HAP-1 (cell line): ENCODE measurements at regions not wholly inside any gene's neighbourhood (a gene's known extent, or its start where the extent isn't known, plus 50 kb on each side); places are given as distances from the start of the nearest gene placed in this dataset.

ENCODE experiments used
- DNase-seq, 2 experiments: peaks; one replicate each; pipeline ENCODE4 v3.0.0-alpha.2; 2016 to 2020; ENCODE audit warnings: low spot score in 2 of 2
- H3K27me3 ChIP-seq: fragments of 250-450 bp; sonication (Bioruptor Pico); 2 replicates; pipeline ENCODE4 v1.5.1; 2020; ENCODE audit warnings: low read depth, mild to moderate bottlenecking, moderate library complexity
- H3K36me3 ChIP-seq: fragments of 250-450 bp; sonication (Bioruptor Pico); replicated peaks from 2 replicates; pipeline ENCODE4 v1.5.1; 2020; ENCODE audit warnings: mild to moderate bottlenecking
- H3K4me1 ChIP-seq: fragments of 250-450 bp; sonication (Bioruptor Pico); 2 replicates; pipeline ENCODE4 v1.5.1; 2020; ENCODE audit warnings: mild to moderate bottlenecking
- H3K4me3 ChIP-seq: fragments of 250-450 bp; sonication (Bioruptor Pico); 2 replicates; pipeline ENCODE4 v1.5.1; 2020; ENCODE audit warnings: mild to moderate bottlenecking, moderate library complexity
- H3K9me3 ChIP-seq: fragments of 250-450 bp; sonication (Bioruptor Pico); 2 replicates; pipeline ENCODE4 v1.5.1; 2020; ENCODE audit warnings: mild to moderate bottlenecking, moderate library complexity
- in situ Hi-C: fragments of 300-500 bp; cut with MboI; formaldehyde crosslinking; loops from 3 replicates; pipeline ENCODE4 v1.14.3; 2020; ENCODE audit warnings: low sequenced_read_pairs, inconsistent platforms, mixed read lengths

- in situ Hi-C loops = no loop called here
- no peak for DNase-seq
- Histone ChIP-seq H3K27me3 (peaks cover 15% of the 10 kb centered on the region), H3K4me1 (peaks cover 4% of the 10 kb centered on the region), H3K36me3 (no peaks in the 10 kb centered on the region), H3K4me3 (no peak overlapping the region), H3K9me3 (no peaks in the 10 kb centered on the region; the same call in 1 of the 2 replicates)
These were observed 53.6 kb upstream of the ITGA6 start for GRCh38 chr2:172373766-172374165.

GRCh38 chr2:172374318-172375240, 52.8 kb upstream of the ITGA6 start:
- H3K4me3 ChIP-seq = no peak overlapping the region
- H3K9me3 ChIP-seq = no peaks in the 10 kb centered on the region; the same call in 1 of the 2 replicates
- H3K4me1 ChIP-seq = peaks cover 4% of the 10 kb centered on the region
- in situ Hi-C loops = no loop called here
- no peaks in the 10 kb centered on the region for H3K36me3 ChIP-seq
- H3K27me3 ChIP-seq = peaks cover 15% of the 10 kb centered on the region
- DNase-seq = no peak

GRCh38 chr2:172375251-172375650, 52.1 kb upstream of the ITGA6 start:
- Histone ChIP-seq H3K4me3 (no peak overlapping the region), H3K36me3 (no peaks in the 10 kb centered on the region), H3K9me3 (0 out of 2 replicates have a peak, but pooled peaks cover 2% of the 10 kb centered on the region), H3K27me3 (peaks cover 15% of the 10 kb centered on the region), H3K4me1 (peaks cover 4% of the 10 kb centered on the region)
- DNase-seq = no peak
- in situ Hi-C loops = no loop called here

GRCh38 chr2:172376016-172376415, 51.4 kb upstream of the ITGA6 start:
- no peaks in the 10 kb centered on the region for H3K36me3 ChIP-seq
- H3K4me3 ChIP-seq = no peak overlapping the region
- no peak for DNase-seq
- in situ Hi-C loops = no loop called here
- peaks cover 15% of the 10 kb centered on the region for H3K27me3 ChIP-seq
- peaks cover 6% of the 10 kb centered on the region for H3K4me1 ChIP-seq
- H3K9me3 ChIP-seq = 0 out of 2 replicates have a peak, but pooled peaks cover 2% of the 10 kb centered on the region

- DNase-seq = no peak
- in situ Hi-C loops = no loop called here
These were observed 50.8 kb upstream of the ITGA6 start for GRCh38 chr2:172376505-172377125.

GRCh38 chr2:172377408-172377807, 50.0 kb upstream of the ITGA6 start:
- H3K9me3 ChIP-seq = 0 out of 2 replicates have a peak, but pooled peaks cover 2% of the 10 kb centered on the region

More at GRCh38 chr2:172376505-172377125, 50.8 kb upstream of the ITGA6 start:
- no peaks in the 10 kb centered on the region for H3K36me3 ChIP-seq
- peaks cover 15% of the 10 kb centered on the region for H3K27me3 ChIP-seq
- 0 out of 2 replicates have a peak, but pooled peaks cover 2% of the 10 kb centered on the region for H3K9me3 ChIP-seq
- no peak overlapping the region for H3K4me3 ChIP-seq
- peaks cover 8% of the 10 kb centered on the region for H3K4me1 ChIP-seq

More at GRCh38 chr2:172377408-172377807, 50.0 kb upstream of the ITGA6 start:
- Histone ChIP-seq H3K27me3 (peaks cover 15% of the 10 kb centered on the region), H3K4me1 (peaks cover 8% of the 10 kb centered on the region), H3K36me3 (no peaks in the 10 kb centered on the region), H3K4me3 (no peak overlapping the region)
- in situ Hi-C loops = no loop called here
- no peak for DNase-seq
